DOHH2 (cell line): ENCODE measurements at regions not wholly inside any gene's neighbourhood (a gene's known extent, or its start where the extent isn't known, plus 50 kb on each side); places are given as distances from the start of the nearest gene placed in this dataset.

ENCODE experiments used
- H3F3A ChIP-seq: fragments of 200-600 bp; sonication (generic), shearing (Covaris generic); 2 replicates; pipeline ENCODE4 v1.6.0; 2016; ENCODE audit warnings: antibody characterized with exemption, mild to moderate bottlenecking; ENCODE audit not compliant: control insufficient read depth, insufficient read depth
- H3K27ac ChIP-seq: fragments of 200-600 bp; sonication (generic); 2 replicates; pipeline ENCODE4 v1.5.1; 2014; ENCODE audit warnings: low read depth, mild to moderate bottlenecking, low read length, moderate library complexity
- H3K27me3 ChIP-seq: fragments of 200-600 bp; sonication (generic); 2 replicates; pipeline ENCODE4 v1.6.1; 2014; ENCODE audit warnings: mild to moderate bottlenecking, low read length, mixed read lengths; ENCODE audit not compliant: control insufficient read depth
- H3K36me3 ChIP-seq: fragments of 200-600 bp; sonication (generic); 2 replicates; pipeline ENCODE4 v1.6.1; 2014; ENCODE audit warnings: mild to moderate bottlenecking, low read length, moderate library complexity, mixed read lengths; ENCODE audit not compliant: control insufficient read depth
- H3K4me1 ChIP-seq: fragments of 200-600 bp; sonication (generic); 2 replicates; pipeline ENCODE4 v1.6.1; 2014; ENCODE audit warnings: mild to moderate bottlenecking, low read length, mixed read lengths; ENCODE audit not compliant: control insufficient read depth
- H3K4me2 ChIP-seq: fragments of 200-600 bp; sonication (generic); 2 replicates; pipeline ENCODE4 v1.6.0; 2014; ENCODE audit warnings: mild to moderate bottlenecking, low read length, moderate library complexity
- H3K4me3 ChIP-seq: fragments of 200-600 bp; sonication (generic); 2 replicates; pipeline ENCODE4 v1.5.1; 2014; ENCODE audit warnings: mild to moderate bottlenecking, low read length, mixed read lengths
- H3K79me2 ChIP-seq: fragments of 200-600 bp; sonication (generic); 2 replicates; pipeline ENCODE4 v1.6.1; 2014; ENCODE audit warnings: mild to moderate bottlenecking, low read length, mixed read lengths; ENCODE audit not compliant: control insufficient read depth
- H3K9me2 ChIP-seq: fragments of 200-600 bp; sonication (generic); replicated peaks from 2 replicates; pipeline ENCODE4 v1.6.1; 2014; ENCODE audit warnings: mild to moderate bottlenecking, low read length, mixed read lengths; ENCODE audit not compliant: control insufficient read depth
- H3K9me3 ChIP-seq: fragments of 200-600 bp; sonication (generic); 2 replicates; pipeline ENCODE4 v1.6.1; 2014; ENCODE audit warnings: antibody characterized with exemption, low read length, mixed read lengths; ENCODE audit not compliant: control insufficient read depth, insufficient read depth
- H4K20me1 ChIP-seq: fragments of 200-600 bp; sonication (generic); 2 replicates; pipeline ENCODE4 v1.6.0; 2014; ENCODE audit warnings: low read depth, mild to moderate bottlenecking, antibody characterized with exemption, low read length, moderate library complexity; ENCODE audit not compliant: control insufficient read depth, insufficient read depth
- CTCF ChIP-seq: fragments of 200-600 bp; sonication (generic); IDR thresholded peaks from one replicate; pipeline ENCODE4 v1.5.1; 2014; ENCODE audit warnings: antibody characterized with exemption, mild to moderate bottlenecking, low read depth, low read length; ENCODE audit not compliant: poor library complexity, severe bottlenecking
- EZH2phosphoT487 ChIP-seq: fragments of 200-600 bp; sonication (generic); IDR thresholded peaks from 2 replicates; pipeline ENCODE4 v1.6.1; 2017; ENCODE audit warnings: borderline replicate concordance, mild to moderate bottlenecking, antibody characterized with exemption, low read length, moderate library complexity, mixed read lengths

- Histone ChIP-seq H3F3A (no peaks in the 10 kb centered on the region), H3K4me1 (no peaks in the 10 kb centered on the region), H3K4me2 (no peak overlapping the region), H3K27ac (no peak overlapping the region), H3K9me3 (no peaks in the 10 kb centered on the region), H3K4me3 (no peak overlapping the region), H3K79me2 (no peaks in the 10 kb centered on the region), H3K9me2 (no peaks in the 10 kb centered on the region), H3K27me3 (no peaks in the 10 kb centered on the region), H4K20me1 (no peaks in the 10 kb centered on the region), H3K36me3 (no peaks in the 10 kb centered on the region)
- no peak for TF ChIP-seq EZH2phosphoT487
- peak; percentile 53 for TF ChIP-seq CTCF
Observed at GRCh38 chr19:28737021-28737895, 475.7 kb downstream of the UQCRFS1 start.

GRCh38 chr19:28736528-28736927, 476.4 kb downstream of the UQCRFS1 start:
- H3K4me3 ChIP-seq = no peak overlapping the region
- TF ChIP-seq EZH2phosphoT487 = no peak
- TF ChIP-seq CTCF = no peak

GRCh38 chr19:28731577-28731976, 481.4 kb downstream of the UQCRFS1 start:
- Histone ChIP-seq H3K4me2 (no peak overlapping the region), H3K27me3 (no peaks in the 10 kb centered on the region), H3K9me3 (no peaks in the 10 kb centered on the region), H3K36me3 (no peaks in the 10 kb centered on the region), H3F3A (no peaks in the 10 kb centered on the region), H3K79me2 (no peaks in the 10 kb centered on the region), H3K4me3 (no peak overlapping the region), H4K20me1 (no peaks in the 10 kb centered on the region), H3K27ac (no peak overlapping the region), H3K4me1 (no peaks in the 10 kb centered on the region), H3K9me2 (no peaks in the 10 kb centered on the region)
- TF ChIP-seq EZH2phosphoT487 = no peak
- no peak for TF ChIP-seq CTCF

More at GRCh38 chr19:28736528-28736927, 476.4 kb downstream of the UQCRFS1 start:
- no peaks in the 10 kb centered on the region for H3K79me2 ChIP-seq
- H3K27ac ChIP-seq = no peak overlapping the region
- H3K36me3 ChIP-seq = no peaks in the 10 kb centered on the region
- no peaks in the 10 kb centered on the region for H4K20me1 ChIP-seq
- no peaks in the 10 kb centered on the region for H3K4me1 ChIP-seq
- no peaks in the 10 kb centered on the region for H3F3A ChIP-seq
- H3K9me2 ChIP-seq = no peaks in the 10 kb centered on the region
- no peaks in the 10 kb centered on the region for H3K27me3 ChIP-seq
- H3K9me3 ChIP-seq = no peaks in the 10 kb centered on the region
- H3K4me2 ChIP-seq = no peak overlapping the region
